ENCODE measurements at regions not wholly inside any gene's neighbourhood (a gene's known extent, or its start where the extent isn't known, plus 50 kb on each side); places are given as distances from the start of the nearest gene placed in this dataset.

- no peak for TF ChIP-seq CTCF (IDR thresholded peaks at IDR 0.05 in 4 of 5, conservative IDR thresholded peaks at IDR 0.05 in 1 of 5)
- TF ChIP-seq POLR2A (IDR thresholded peaks at IDR 0.05): no peak
These were observed 870.5 kb upstream of the TSPY4 start for GRCh38 chrY:8466813-8467212.

Data from gastrocnemius medialis (tissue), 4 donors.